ENCODE measurements at regions not wholly inside any gene's neighbourhood (a gene's known extent, or its start where the extent isn't known, plus 50 kb on each side); places are given as distances from the start of the nearest gene placed in this dataset.
A peak's percentile ranks its signal among the peaks of the same experiment; 100 is the strongest.

GRCh38 chrX:107374132-107374531 lies 75.3 kb upstream of the FRMPD3 start:
- H4K8ac ChIP-seq (ENCODE audit: extremely low read depth, insufficient read depth, low read length) = no peak overlapping the region
- no peaks in the 10 kb centered on the region for H3K27me3 ChIP-seq (replicated peaks in 1 of 4; ENCODE audit: control insufficient read depth in 3 of 4, extremely low read depth in 1 of 4, insufficient read depth in 3 of 4, low read length in 3 of 4)
- H3K56ac ChIP-seq (replicated peaks; ENCODE audit: insufficient read length, low read depth, low read length) = no peak overlapping the region
- no peak overlapping the region for H2BK15ac ChIP-seq (ENCODE audit: low read length)
- H3K4me1 ChIP-seq (replicated peaks in 1 of 4; ENCODE audit: control insufficient read depth in 3 of 4, insufficient read depth in 4 of 4, low read length in 3 of 4) = peaks cover 0 to 6% (median 1%) of the 10 kb centered on the region in 4 experiments; a peak in 1 of 7 replicates
- H2BK120ac ChIP-seq (replicated peaks; ENCODE audit: low read depth, low read length) = no peak overlapping the region
- H3K18ac ChIP-seq (ENCODE audit: extremely low read depth, low read length) = no peak overlapping the region
- no peak overlapping the region for H3K9ac ChIP-seq (replicated peaks in 1 of 4; ENCODE audit: extremely low read depth in 1 of 4, low read depth in 3 of 4, low read length in 3 of 4)
- no peaks in the 10 kb centered on the region for H3K9me3 ChIP-seq (ENCODE audit: insufficient read depth in 2 of 2, low read depth in 1 of 2, low read length in 1 of 2)
- ChIA-PET POLR2A (ENCODE audit: partially characterized antibody) (no interaction called here), CTCF (ENCODE audit: partially characterized antibody) (interaction anchor here (1.1 to 2.0 kb wide), 2 partner anchors 54 to 348 kb away, joined by 4 to 5 read pairs; no protein-coding TSS in a partner anchor)
- H2AFZ ChIP-seq (ENCODE audit: low read length) = no peak overlapping the region
- 47% methylated on average over 2 of the region's 2 CpGs; no CpG with 5 or more reads in 1 of the 2 experiments for WGBS, 2 experiments (ENCODE audit: extremely low coverage in 1 of 2, insufficient coverage in 1 of 2, insufficient read length in 1 of 2, insufficient replicate concordance in 2 of 2, low coverage in 1 of 2, low lambda C conversion rate in 2 of 2, missing lambda C conversion rate in 1 of 2)
- no peaks in the 10 kb centered on the region for H3K79me2 ChIP-seq (ENCODE audit: control insufficient read depth in 1 of 2, insufficient read depth in 2 of 2, low read length in 2 of 2)
- no peak overlapping the region for H3K27ac ChIP-seq (ENCODE audit: low read depth, low read length)
- H4K5ac ChIP-seq (ENCODE audit: insufficient read length, low read depth, low read length) = no peak overlapping the region
- FAIRE-seq (peak; percentile 89), DNase-seq (ENCODE audit: low read depth in 1 of 2, low spot score in 2 of 2) (no peak)
- H2AK5ac ChIP-seq (ENCODE audit: low read depth, low read length) = no peak overlapping the region
- H3K4me2 ChIP-seq (ENCODE audit: insufficient read depth in 1 of 2, low read depth in 2 of 2, low read length in 2 of 2) = no peak overlapping the region; a peak in 1 of 4 replicates
- no peak overlapping the region for H2BK12ac ChIP-seq (ENCODE audit: low read depth, low read length)
- no peak overlapping the region for H4K91ac ChIP-seq (replicated peaks; ENCODE audit: insufficient read length, low read length)
- H2BK5ac ChIP-seq (ENCODE audit: low read depth, low read length) = no peak overlapping the region
- H3K36me3 ChIP-seq (ENCODE audit: control insufficient read depth in 2 of 4, insufficient read depth in 4 of 4, low read length in 3 of 4) = no peaks in the 10 kb centered on the region
- no peak overlapping the region for H3K23ac ChIP-seq (ENCODE audit: insufficient read length)
- H4K20me1 ChIP-seq (replicated peaks in 1 of 2; ENCODE audit: control insufficient read depth in 1 of 2, insufficient read depth in 2 of 2, low read length in 2 of 2) = no peaks in the 10 kb centered on the region
- H2BK20ac ChIP-seq (ENCODE audit: low read length) = no peak overlapping the region
- no peak overlapping the region for H3K4ac ChIP-seq (replicated peaks; ENCODE audit: insufficient read length, low read depth, low read length)
- no peaks in the 10 kb centered on the region for H3K79me1 ChIP-seq (ENCODE audit: low read depth, low read length)
- no peaks in the 10 kb centered on the region for H3K23me2 ChIP-seq (ENCODE audit: low read depth, low read length)
- H3K4me3 ChIP-seq (ENCODE audit: extremely low read depth in 1 of 4, insufficient read depth in 2 of 4, low read depth in 3 of 4, low read length in 4 of 4) = no peak overlapping the region
- H3K14ac ChIP-seq (ENCODE audit: insufficient read length) = no peak overlapping the region
- no peak for TF ChIP-seq POU5F1 (IDR thresholded peaks at IDR 0.05; ENCODE audit: low read depth, low read length)
- no peak for TF ChIP-seq POLR2A (IDR thresholded peaks at IDR 0.05; ENCODE audit: control extremely low read depth in 1 of 2, low read depth in 2 of 2, low read length in 2 of 2)
- no peak for TF ChIP-seq TBP (IDR thresholded peaks at IDR 0.05; ENCODE audit: low read depth, low read length)
- TF ChIP-seq KDM1A (IDR thresholded peaks at IDR 0.05; ENCODE audit: borderline replicate concordance, low read length) = no peak

Measured in H1 (cell line).